HEK293T (cell line): ENCODE measurements at regions not wholly inside any gene's neighbourhood (a gene's known extent, or its start where the extent isn't known, plus 50 kb on each side); places are given as distances from the start of the nearest gene placed in this dataset.

ENCODE experiments used
- CTBP1 ChIP-seq: fragments of 450-650 bp; IDR thresholded peaks from 2 replicates; pipeline ENCODE4 v1.6.1; 2016; ENCODE audit warnings: borderline replicate concordance
- ELF4 ChIP-seq: fragments of 450-650 bp; IDR thresholded peaks from 2 replicates; pipeline ENCODE4 v1.6.1; 2017; ENCODE audit warnings: antibody characterized with exemption
- FOXM1 ChIP-seq: fragments of 450-650 bp; IDR thresholded peaks from 2 replicates; pipeline ENCODE4 v1.6.1; 2017; ENCODE audit warnings: mild to moderate bottlenecking, borderline replicate concordance
- HDGF ChIP-seq: fragments of 450-650 bp; IDR thresholded peaks from 2 replicates; pipeline ENCODE4 v1.6.1; 2017; ENCODE audit warnings: antibody characterized with exemption, borderline replicate concordance
- L3MBTL2 ChIP-seq: fragments of 450-650 bp; conservative IDR thresholded peaks from 2 replicates; pipeline ENCODE4 v1.6.1; 2016; ENCODE audit warnings: mild to moderate bottlenecking
- LEF1 ChIP-seq: fragments of 450-650 bp; IDR thresholded peaks from 2 replicates; pipeline ENCODE4 v1.6.1; 2017; ENCODE audit warnings: mild to moderate bottlenecking, borderline replicate concordance
- NFRKB ChIP-seq: fragments of 450-650 bp; IDR thresholded peaks from 2 replicates; pipeline ENCODE4 v1.6.1; 2016; ENCODE audit warnings: mild to moderate bottlenecking, moderate library complexity

GRCh38 chr9:118083161-118083560 lies 379.0 kb downstream of the TLR4 start:
- TF ChIP-seq ELF4 (no peak), NFRKB (no peak), FOXM1 (no peak), L3MBTL2 (no peak), HDGF (no peak), CTBP1 (no peak), LEF1 (no peak)
